ENCODE measurements at regions not wholly inside any gene's neighbourhood (a gene's known extent, or its start where the extent isn't known, plus 50 kb on each side); places are given as distances from the start of the nearest gene placed in this dataset.

GRCh38 chr5:34519489-34520220 lies 136.5 kb upstream of the RAI14 start:
- no peak overlapping the region for H3K4me3 ChIP-seq (ENCODE audit: low read depth, low read length)
- TF ChIP-seq CTCF (IDR thresholded peaks at IDR 0.05; ENCODE audit: low read depth, low read length) (no peak), MAX (IDR thresholded peaks at IDR 0.05; ENCODE audit: low read depth, low read length) (no peak), POLR2A (IDR thresholded peaks at IDR 0.05; ENCODE audit: extremely low read depth, insufficient read length) (no peak), MYC (IDR thresholded peaks at IDR 0.05; ENCODE audit: low read depth, low read length) (no peak)
- no peak for DNase-seq (ENCODE audit: low read depth)

GRCh38 chr5:34521628-34522290 lies 134.4 kb upstream of the RAI14 start:
- DNase-seq (ENCODE audit: low read depth): no peak
- H3K4me3 ChIP-seq (ENCODE audit: low read depth, low read length): no peak overlapping the region
- no peak for TF ChIP-seq POLR2A (IDR thresholded peaks at IDR 0.05; ENCODE audit: extremely low read depth, insufficient read length)

- TF ChIP-seq CTCF (IDR thresholded peaks at IDR 0.05; ENCODE audit: low read depth, low read length) (peak; percentile 70), MAX (IDR thresholded peaks at IDR 0.05; ENCODE audit: low read depth, low read length) (peak; percentile 82), MYC (IDR thresholded peaks at IDR 0.05; ENCODE audit: low read depth, low read length) (no peak), POLR2A (IDR thresholded peaks at IDR 0.05; ENCODE audit: extremely low read depth, insufficient read length) (no peak)
- DNase-seq (ENCODE audit: low read depth): peak; percentile 76
- no peak overlapping the region for H3K4me3 ChIP-seq (ENCODE audit: low read depth, low read length)
These were observed 133.3 kb upstream of the RAI14 start for GRCh38 chr5:34522599-34523386.

- no peak for DNase-seq (ENCODE audit: low read depth)
- TF ChIP-seq MYC (IDR thresholded peaks at IDR 0.05; ENCODE audit: low read depth, low read length) (no peak), POLR2A (IDR thresholded peaks at IDR 0.05; ENCODE audit: extremely low read depth, insufficient read length) (no peak), CTCF (IDR thresholded peaks at IDR 0.05; ENCODE audit: low read depth, low read length) (no peak), MAX (IDR thresholded peaks at IDR 0.05; ENCODE audit: low read depth, low read length) (no peak)
- H3K4me3 ChIP-seq (ENCODE audit: low read depth, low read length): no peak overlapping the region
These were observed 132.8 kb upstream of the RAI14 start for GRCh38 chr5:34523387-34523726.

GRCh38 chr5:34524123-34524522 lies 132.0 kb upstream of the RAI14 start:
- TF ChIP-seq MYC (IDR thresholded peaks at IDR 0.05; ENCODE audit: low read depth, low read length): no peak
- no peak for TF ChIP-seq POLR2A (IDR thresholded peaks at IDR 0.05; ENCODE audit: extremely low read depth, insufficient read length)
- TF ChIP-seq CTCF (IDR thresholded peaks at IDR 0.05; ENCODE audit: low read depth, low read length): no peak
- no peak for TF ChIP-seq MAX (IDR thresholded peaks at IDR 0.05; ENCODE audit: low read depth, low read length)
- no peak overlapping the region for H3K4me3 ChIP-seq (ENCODE audit: low read depth, low read length)
- DNase-seq (ENCODE audit: low read depth): no peak

GRCh38 chr5:34525761-34526160 lies 130.4 kb upstream of the RAI14 start:
- no peak for DNase-seq (ENCODE audit: low read depth)
- H3K4me3 ChIP-seq (ENCODE audit: low read depth, low read length): no peak overlapping the region
- TF ChIP-seq MAX (IDR thresholded peaks at IDR 0.05; ENCODE audit: low read depth, low read length) (no peak), POLR2A (IDR thresholded peaks at IDR 0.05; ENCODE audit: extremely low read depth, insufficient read length) (no peak), MYC (IDR thresholded peaks at IDR 0.05; ENCODE audit: low read depth, low read length) (no peak), CTCF (IDR thresholded peaks at IDR 0.05; ENCODE audit: low read depth, low read length) (no peak)
